H1 (cell line): ENCODE measurements at regions not wholly inside any gene's neighbourhood (a gene's known extent, or its start where the extent isn't known, plus 50 kb on each side); places are given as distances from the start of the nearest gene placed in this dataset.

Experiments used
- CTCF ChIA-PET: fragments of 300-600 bp; sonication (Branson Sonifier 250); formaldehyde crosslinking; loops from one replicate; lab custom pipeline; 2021; ENCODE audit not compliant: partially characterized antibody; lab: Charles Lee
- POLR2A ChIA-PET: fragments of 300-600 bp; sonication (Branson Sonifier 250); formaldehyde crosslinking; loops from one replicate; lab custom pipeline; 2021; ENCODE audit warnings: inconsistent platforms; ENCODE audit not compliant: partially characterized antibody; lab: Charles Lee
- DNase-seq, 2 experiments: peaks; one replicate each; pipeline versions ENCODE4 v3.0.0 to v3.0.0-alpha.2; 2010 to 2022; ENCODE audit warnings: low spot score in 2 of 2, low read depth in 1 of 2, mixed read lengths in 1 of 2
- FAIRE-seq: peaks from 2 replicates; lab custom pipeline; 2011; peaks lifted over from hg19 to GRCh38; lab: Jason Lieb, UNC
- H2AFZ ChIP-seq: 2 replicates; pipeline ENCODE4 v1.8.1; 2012; ENCODE audit warnings: low read length, inconsistent platforms
- H2AK5ac ChIP-seq: 2 replicates; pipeline ENCODE4 v1.6.1; 2013; ENCODE audit warnings: low read depth, low read length
- H2BK120ac ChIP-seq: replicated peaks from 2 replicates; pipeline ENCODE3; 2013; ENCODE audit warnings: low read depth, low read length, inconsistent platforms
- H2BK12ac ChIP-seq: 2 replicates; pipeline ENCODE4 v1.6.1; 2013; ENCODE audit warnings: low read depth, low read length
- H2BK15ac ChIP-seq: 2 replicates; pipeline ENCODE4 v1.6.1; 2013; ENCODE audit warnings: low read length
- H2BK20ac ChIP-seq: 2 replicates; pipeline ENCODE4 v1.6.1; 2013; ENCODE audit warnings: low read length
- H2BK5ac ChIP-seq: 2 replicates; pipeline ENCODE4 v1.6.1; 2013; ENCODE audit warnings: low read depth, low read length
- H3K14ac ChIP-seq: 2 replicates; pipeline ENCODE4 v1.6.1; 2013; ENCODE audit warnings: inconsistent platforms; ENCODE audit not compliant: insufficient read length
- H3K18ac ChIP-seq: 2 replicates; pipeline ENCODE4 v1.6.1; 2013; ENCODE audit warnings: low read length; ENCODE audit errors: extremely low read depth
- H3K23ac ChIP-seq: 2 replicates; pipeline ENCODE4 v1.6.1; 2013; ENCODE audit warnings: inconsistent platforms; ENCODE audit not compliant: insufficient read length
- H3K23me2 ChIP-seq: 2 replicates; pipeline ENCODE4 v1.6.1; 2013; ENCODE audit warnings: low read depth, low read length
- H3K27ac ChIP-seq: 2 replicates; pipeline ENCODE4 v1.6.1; 2011; ENCODE audit warnings: low read depth, low read length, inconsistent platforms
- H3K27me3 ChIP-seq, 4 experiments: replicated peaks in 1 of 4; 1 replicate in 1 of 4; 2 replicates in 3 of 4; pipeline versions ENCODE4 v1.6.1 to v1.8.1; 2011 to 2013; ENCODE audit warnings: low read length in 3 of 4, mild to moderate bottlenecking in 3 of 4, inconsistent platforms in 2 of 4, mixed read lengths in 2 of 4, moderate library complexity in 1 of 4; ENCODE audit not compliant: control insufficient read depth in 3 of 4, insufficient read depth in 3 of 4; ENCODE audit errors: extremely low read depth in 1 of 4
- H3K36me3 ChIP-seq, 4 experiments: 2 replicates each; pipeline versions ENCODE4 v1.6.1 to v1.8.1; 2011 to 2013; ENCODE audit warnings: mild to moderate bottlenecking in 4 of 4, low read length in 3 of 4, moderate library complexity in 2 of 4, control low read depth in 1 of 4, inconsistent platforms in 1 of 4; ENCODE audit not compliant: insufficient read depth in 4 of 4, control insufficient read depth in 2 of 4
- H3K4ac ChIP-seq: replicated peaks from 2 replicates; pipeline ENCODE3; 2013; ENCODE audit warnings: low read length, low read depth, mixed read lengths, inconsistent platforms; ENCODE audit not compliant: insufficient read length
- H3K4me1 ChIP-seq, 4 experiments: replicated peaks in 1 of 4; 1 replicate in 1 of 4; 2 replicates in 3 of 4; pipeline versions ENCODE4 v1.6.1 to v1.8.1; 2011 to 2013; ENCODE audit warnings: low read length in 3 of 4, inconsistent platforms in 2 of 4, mixed read lengths in 1 of 4; ENCODE audit not compliant: insufficient read depth in 4 of 4, control insufficient read depth in 3 of 4
- H3K4me2 ChIP-seq, 2 experiments: 2 replicates each; pipeline versions ENCODE4 v1.6.1 to v1.8.1; 2011 to 2013; ENCODE audit warnings: low read depth in 2 of 2, low read length in 2 of 2, control low read depth in 1 of 2, inconsistent platforms in 1 of 2, mild to moderate bottlenecking in 1 of 2; ENCODE audit not compliant: insufficient read depth in 1 of 2
- H3K4me3 ChIP-seq, 4 experiments: fragments of 200-600, 300-600 bp in 1 of 4; sonication (generic), shearing (Covaris generic), sonication (Bioruptor Twin) in 1 of 4; 2 replicates each; pipeline versions ENCODE4 v1.5.1 to v1.8.1; 2011 to 2016; ENCODE audit warnings: low read length in 4 of 4, low read depth in 3 of 4, control low read depth in 2 of 4, inconsistent platforms in 2 of 4, mild to moderate bottlenecking in 2 of 4, mixed read lengths in 1 of 4, moderate library complexity in 1 of 4; ENCODE audit not compliant: insufficient read depth in 2 of 4; ENCODE audit errors: extremely low read depth in 1 of 4
- H3K56ac ChIP-seq: replicated peaks from 2 replicates; pipeline ENCODE3; 2013; ENCODE audit warnings: low read depth, mild to moderate bottlenecking, mixed read lengths, low read length, inconsistent platforms; ENCODE audit not compliant: insufficient read length
- H3K79me1 ChIP-seq: 2 replicates; pipeline ENCODE4 v1.6.1; 2013; ENCODE audit warnings: low read depth, low read length, control low read depth
- H3K79me2 ChIP-seq, 2 experiments: 2 replicates each; pipeline versions ENCODE4 v1.6.1 to v1.8.1; 2012 to 2013; ENCODE audit warnings: low read length in 2 of 2, mild to moderate bottlenecking in 2 of 2, inconsistent platforms in 1 of 2; ENCODE audit not compliant: insufficient read depth in 2 of 2, control insufficient read depth in 1 of 2
- H3K9ac ChIP-seq, 4 experiments: replicated peaks in 1 of 4; 1 replicate in 1 of 4; 2 replicates in 3 of 4; pipeline versions ENCODE4 v1.6.1 to v1.8.1; 2011 to 2013; ENCODE audit warnings: low read depth in 3 of 4, low read length in 3 of 4, control low read depth in 2 of 4, mild to moderate bottlenecking in 2 of 4, moderate library complexity in 2 of 4, inconsistent platforms in 1 of 4; ENCODE audit errors: extremely low read depth in 1 of 4
- H3K9me3 ChIP-seq, 2 experiments: 2 replicates each; pipeline versions ENCODE4 v1.6.1 to v1.8.1; 2012 to 2013; ENCODE audit warnings: mild to moderate bottlenecking in 2 of 2, moderate library complexity in 2 of 2, control low read depth in 1 of 2, inconsistent platforms in 1 of 2, low read depth in 1 of 2, low read length in 1 of 2, mixed read lengths in 1 of 2; ENCODE audit not compliant: insufficient read depth in 2 of 2
- H4K20me1 ChIP-seq, 2 experiments: replicated peaks in 1 of 2; 2 replicates each; pipeline versions ENCODE3 to v1.8.1; 2011 to 2013; ENCODE audit warnings: inconsistent platforms in 2 of 2, low read length in 2 of 2, mild to moderate bottlenecking in 1 of 2; ENCODE audit not compliant: insufficient read depth in 2 of 2, control insufficient read depth in 1 of 2
- H4K5ac ChIP-seq: 2 replicates; pipeline ENCODE4 v1.6.1; 2013; ENCODE audit warnings: low read length, low read depth, mixed read lengths, inconsistent platforms; ENCODE audit not compliant: insufficient read length
- H4K8ac ChIP-seq: 2 replicates; pipeline ENCODE4 v1.8.0; 2013; ENCODE audit warnings: mild to moderate bottlenecking, moderate library complexity, low read length, inconsistent platforms; ENCODE audit not compliant: insufficient read depth; ENCODE audit errors: extremely low read depth
- H4K91ac ChIP-seq: replicated peaks from 2 replicates; pipeline ENCODE3; 2013; ENCODE audit warnings: low read length, mixed read lengths, inconsistent platforms; ENCODE audit not compliant: insufficient read length
- CTBP2 ChIP-seq: IDR thresholded peaks from 2 replicates; pipeline ENCODE4 v1.7.0; 2011; ENCODE audit warnings: borderline replicate concordance, mild to moderate bottlenecking, moderate library complexity, mixed read lengths, low read length; ENCODE audit not compliant: insufficient read depth, insufficient read length
- FOSL1 ChIP-seq: IDR thresholded peaks from 2 replicates; pipeline ENCODE4 v1.6.1; 2011; ENCODE audit warnings: mild to moderate bottlenecking, low read depth, low read length, moderate library complexity; ENCODE audit not compliant: insufficient read depth
- GTF2F1 ChIP-seq: IDR thresholded peaks from 2 replicates; pipeline ENCODE4 v1.6.1; 2012; ENCODE audit warnings: low read depth, low read length, improper control_type of control experiment, borderline replicate concordance
- WGBS, 2 experiments: shearing (Covaris generic) in 1 of 2; methylation state at CpG; one replicate each; pipeline versions ENCODE4 v1.1.6 to v1.1.7; 2013 to 2015; ENCODE audit warnings: low lambda C conversion rate in 2 of 2, mixed read lengths in 2 of 2, inconsistent platforms in 1 of 2, low coverage in 1 of 2, missing lambda C conversion rate in 1 of 2; ENCODE audit not compliant: insufficient replicate concordance in 2 of 2, insufficient coverage in 1 of 2, insufficient read length in 1 of 2; ENCODE audit errors: extremely low coverage in 1 of 2, missing lambda C conversion rate in 1 of 2; 5-methylcytosine and 5-hydroxymethylcytosine counted together

- Histone ChIP-seq H3K4me1 (no peaks in the 10 kb centered on the region), H2BK20ac (no peak overlapping the region), H2BK15ac (no peak overlapping the region), H4K5ac (no peak overlapping the region), H2BK5ac (no peak overlapping the region), H3K23ac (no peak overlapping the region), H3K18ac (no peak overlapping the region), H3K14ac (no peak overlapping the region), H4K8ac (no peak overlapping the region), H3K9me3 (no peaks in the 10 kb centered on the region), H3K27me3 (no peaks in the 10 kb centered on the region), H3K4ac (no peak overlapping the region), H2BK120ac (no peak overlapping the region), H3K79me2 (no peaks in the 10 kb centered on the region), H4K91ac (no peak overlapping the region), H3K4me3 (no peak overlapping the region), H2AFZ (no peak overlapping the region), H3K79me1 (no peaks in the 10 kb centered on the region), H2AK5ac (no peak overlapping the region), H3K36me3 (no peaks in the 10 kb centered on the region), H3K9ac (no peak overlapping the region), H3K4me2 (no peak overlapping the region), H3K27ac (no peak overlapping the region), H3K23me2 (no peaks in the 10 kb centered on the region), H2BK12ac (no peak overlapping the region), H4K20me1 (no peaks in the 10 kb centered on the region), H3K56ac (no peak overlapping the region)
- 90% methylated on average over 3 of the region's 3 CpGs; no CpG with 5 or more reads in 1 of the 2 experiments for WGBS, 2 experiments
- DNase-seq (no peak), FAIRE-seq (no peak)
- POLR2A ChIA-PET: no interaction called here
- TF ChIP-seq CTBP2: no peak
- TF ChIP-seq GTF2F1: no peak
- TF ChIP-seq FOSL1: no peak
- CTCF ChIA-PET: interaction anchor here (0.8 to 1.6 kb wide), 3 partner anchors 16 to 665 kb away, joined by 3 to 4 read pairs (median 3); no protein-coding TSS in a partner anchor
Measured at GRCh38 chr2:19119326-19120001, 239.0 kb downstream of the OSR1 start.
